ENCODE measurements at regions not wholly inside any gene's neighbourhood (a gene's known extent, or its start where the extent isn't known, plus 50 kb on each side); places are given as distances from the start of the nearest gene placed in this dataset.

GRCh38 chr6:82013561-82014530 lies 233.7 kb downstream of the IBTK start:
- peak in 1 of 2 donors; percentile 61 for DNase-seq (ENCODE audit: low read depth in 1 of 2, low spot score in 1 of 2)

GRCh38 chr6:82006027-82006738 lies 241.4 kb downstream of the IBTK start:
- no peaks in the 10 kb centered on the region for H3K4me1 ChIP-seq (ENCODE audit: low read depth)
- H3K27me3 ChIP-seq = no peaks in the 10 kb centered on the region
- no peaks in the 10 kb centered on the region for H3K36me3 ChIP-seq
- peak; percentile 74 for TF ChIP-seq CTCF (IDR thresholded peaks at IDR 0.05; ENCODE audit: low read depth, low read length)
- no peak overlapping the region for H3K27ac ChIP-seq
- DNase-seq (ENCODE audit: low read depth in 1 of 2, low spot score in 1 of 2) = peak; percentile 32 to 67
- H3K9me3 ChIP-seq (ENCODE audit: low read depth) = no peaks in the 10 kb centered on the region
- H3K4me3 ChIP-seq = no peak overlapping the region

More at GRCh38 chr6:82013561-82014530, 233.7 kb downstream of the IBTK start:
- H3K4me1 ChIP-seq (ENCODE audit: low read depth) = no peaks in the 10 kb centered on the region
- no peaks in the 10 kb centered on the region for H3K36me3 ChIP-seq
- no peaks in the 10 kb centered on the region for H3K27me3 ChIP-seq
- TF ChIP-seq CTCF (IDR thresholded peaks at IDR 0.05; ENCODE audit: low read depth, low read length) = no peak
- H3K9me3 ChIP-seq (ENCODE audit: low read depth) = no peaks in the 10 kb centered on the region
- H3K4me3 ChIP-seq = no peak overlapping the region
- H3K27ac ChIP-seq = no peak overlapping the region

GRCh38 chr6:82000551-82000950 lies 247.0 kb downstream of the IBTK start:
- Histone ChIP-seq H3K4me3 (no peak overlapping the region), H3K9me3 (ENCODE audit: low read depth) (no peaks in the 10 kb centered on the region), H3K27me3 (no peaks in the 10 kb centered on the region), H3K36me3 (no peaks in the 10 kb centered on the region), H3K27ac (no peak overlapping the region), H3K4me1 (ENCODE audit: low read depth) (no peaks in the 10 kb centered on the region)
- no peak for DNase-seq (ENCODE audit: low read depth in 1 of 2, low spot score in 1 of 2)
- no peak for TF ChIP-seq CTCF (IDR thresholded peaks at IDR 0.05; ENCODE audit: low read depth, low read length)

- no peak overlapping the region for H3K27ac ChIP-seq
Observed at GRCh38 chr6:81999826-82000225, 247.3 kb upstream of the TENT5A start.

GRCh38 chr6:81999270-81999669 lies 246.8 kb upstream of the TENT5A start:
- no peak for DNase-seq (ENCODE audit: low read depth in 1 of 2, low spot score in 1 of 2)
- Histone ChIP-seq H3K4me3 (no peak overlapping the region), H3K36me3 (no peaks in the 10 kb centered on the region), H3K27ac (no peak overlapping the region), H3K9me3 (ENCODE audit: low read depth) (no peaks in the 10 kb centered on the region), H3K27me3 (no peaks in the 10 kb centered on the region), H3K4me1 (ENCODE audit: low read depth) (no peaks in the 10 kb centered on the region)
- no peak for TF ChIP-seq CTCF (IDR thresholded peaks at IDR 0.05; ENCODE audit: low read depth, low read length)

More at GRCh38 chr6:81999826-82000225, 247.3 kb upstream of the TENT5A start:
- TF ChIP-seq CTCF (IDR thresholded peaks at IDR 0.05; ENCODE audit: low read depth, low read length) = no peak
- no peak for DNase-seq (ENCODE audit: low read depth in 1 of 2, low spot score in 1 of 2)
- Histone ChIP-seq H3K9me3 (ENCODE audit: low read depth) (no peaks in the 10 kb centered on the region), H3K4me1 (ENCODE audit: low read depth) (no peaks in the 10 kb centered on the region), H3K36me3 (no peaks in the 10 kb centered on the region), H3K4me3 (no peak overlapping the region), H3K27me3 (no peaks in the 10 kb centered on the region)
